ENCODE measurements at regions not wholly inside any gene's neighbourhood (a gene's known extent, or its start where the extent isn't known, plus 50 kb on each side); places are given as distances from the start of the nearest gene placed in this dataset.

GRCh38 chr11:116096272-116096995, 592.2 kb upstream of the CADM1 start:
- DNase-seq = no peak

DNA sequence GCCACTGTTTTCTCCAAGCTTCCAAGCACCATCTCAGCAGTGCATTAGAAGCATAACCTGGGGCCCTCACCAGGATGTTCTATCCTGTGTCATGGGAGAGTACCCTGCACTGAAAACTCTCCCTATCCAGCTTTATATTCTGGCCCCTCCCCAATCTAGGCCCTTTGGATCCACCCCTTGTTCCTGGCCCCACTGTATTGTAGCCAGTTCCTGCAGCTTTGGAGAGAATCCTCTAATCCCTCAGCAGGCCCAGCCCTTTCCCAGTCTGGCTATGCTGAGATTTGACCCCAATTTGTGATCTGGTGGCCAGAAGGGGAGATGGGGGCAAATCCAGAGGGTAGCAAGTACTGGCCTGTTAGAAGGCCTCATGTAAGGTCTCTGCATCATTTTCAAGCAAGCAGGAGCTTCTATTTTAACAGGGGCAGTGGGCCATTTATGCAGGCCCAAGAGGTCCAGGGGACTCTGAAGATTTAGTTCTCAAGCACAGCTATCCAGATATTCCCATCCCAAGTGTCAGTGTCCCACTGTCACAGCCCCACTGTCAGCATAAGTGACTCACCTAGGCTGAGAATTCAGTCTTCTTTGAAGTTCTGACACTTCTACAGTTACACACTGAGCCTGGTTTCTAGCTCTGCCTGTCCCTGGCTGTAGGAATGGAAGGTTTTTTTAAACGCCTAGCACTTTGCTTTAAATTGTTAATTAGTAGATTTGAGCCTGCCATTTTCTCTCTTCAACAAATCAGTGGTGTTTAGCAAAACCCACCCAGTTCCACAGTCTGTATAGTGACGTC, 589.5 kb upstream of the CADM1 start:
- DNase-seq = no peak

DNA sequence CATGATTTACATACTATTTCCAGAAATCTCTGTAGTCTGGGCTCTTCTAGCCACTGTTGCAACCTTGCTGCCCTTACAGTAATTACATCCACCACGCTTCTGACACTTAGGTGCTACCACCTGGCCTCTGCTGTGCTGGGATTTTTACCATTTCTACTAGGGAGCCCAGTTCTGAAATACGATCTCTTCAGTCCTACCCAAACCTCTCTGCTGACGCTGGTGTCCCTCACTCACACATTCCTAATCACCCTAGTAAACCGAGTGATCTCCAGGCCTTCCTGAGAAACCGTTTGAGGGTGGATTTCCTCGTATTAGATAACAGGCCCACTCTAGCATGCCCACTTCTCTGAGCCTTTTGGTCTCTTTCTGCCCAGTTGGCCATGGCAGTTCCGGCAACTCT, 588.9 kb upstream of the CADM1 start:
- no peak for DNase-seq

GRCh38 chr11:116086426-116086825, 582.2 kb upstream of the CADM1 start:
- no peak for DNase-seq

- no peak for DNase-seq
Measured at GRCh38 chr11:116085031-116085635, 580.9 kb upstream of the CADM1 start.

DNA sequence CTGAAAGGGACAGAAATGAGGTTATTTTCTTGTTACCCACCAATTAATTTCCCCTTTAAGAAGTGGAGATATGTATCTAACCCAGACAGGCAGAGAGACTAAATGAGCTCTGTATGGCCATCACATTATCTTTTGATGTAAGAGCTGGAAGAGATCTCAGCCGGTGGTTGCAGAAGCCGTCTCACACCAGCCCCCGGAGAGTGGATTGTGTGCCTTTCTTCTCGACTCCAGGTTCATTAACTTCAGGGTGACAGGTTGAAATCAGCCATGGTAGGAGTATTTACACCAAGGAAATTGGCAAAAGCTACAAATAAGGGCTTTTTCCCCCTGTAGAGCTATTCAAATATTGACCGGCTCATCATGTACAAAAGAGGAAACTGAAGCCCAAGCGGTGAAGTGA, 580.3 kb upstream of the CADM1 start:
- no peak for DNase-seq

DNA sequence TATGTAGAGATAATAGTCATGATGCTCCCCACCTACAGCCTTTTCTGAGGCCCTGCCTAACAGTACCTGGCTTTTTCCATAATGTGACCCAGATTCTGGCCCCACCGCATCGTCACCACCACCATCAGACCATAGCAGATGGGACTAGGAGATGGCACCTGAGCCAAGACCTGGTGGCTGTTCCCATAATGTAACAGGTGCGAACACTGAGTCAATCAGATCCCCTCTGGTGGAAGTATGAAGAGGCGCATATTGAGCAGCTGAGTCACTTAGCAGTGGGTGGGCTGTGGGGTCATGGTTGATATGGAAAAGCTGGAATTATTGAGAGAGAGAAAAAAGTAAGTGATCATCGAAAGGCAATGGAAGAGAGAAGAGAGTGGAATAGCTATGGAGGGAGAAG, 578.0 kb upstream of the CADM1 start:
- no peak for DNase-seq

GRCh38 chr11:116079580-116079979, 575.4 kb upstream of the CADM1 start:
- no peak for DNase-seq

DNA sequence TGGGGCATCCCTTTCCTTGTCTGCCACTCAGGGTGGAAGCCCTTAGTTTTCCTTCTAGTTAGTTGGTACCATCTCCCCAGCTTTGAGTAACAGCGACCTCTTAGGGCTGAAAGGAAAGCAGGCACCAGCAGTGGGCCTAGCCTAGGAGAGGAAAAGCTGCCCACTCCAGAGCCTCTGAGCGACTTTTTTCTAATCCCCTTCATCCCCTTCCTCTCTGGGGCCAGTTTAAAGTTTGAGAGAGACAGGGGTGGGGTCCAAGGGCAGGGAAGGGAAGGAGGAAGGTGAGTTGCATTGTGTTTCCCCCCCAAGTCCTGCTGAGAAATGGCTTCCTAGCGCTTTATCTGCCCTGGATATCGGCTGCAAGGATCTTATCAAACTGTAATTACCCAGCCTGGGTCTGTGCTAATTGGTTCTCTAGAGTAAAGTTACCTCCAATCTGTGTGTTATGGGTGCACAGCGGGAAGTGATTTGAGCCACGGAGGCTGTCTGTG, 573.9 kb upstream of the CADM1 start:
- DNase-seq = no peak

- DNase-seq = no peak
Measured at GRCh38 chr11:116077092-116077491, 572.9 kb upstream of the CADM1 start.

DNA sequence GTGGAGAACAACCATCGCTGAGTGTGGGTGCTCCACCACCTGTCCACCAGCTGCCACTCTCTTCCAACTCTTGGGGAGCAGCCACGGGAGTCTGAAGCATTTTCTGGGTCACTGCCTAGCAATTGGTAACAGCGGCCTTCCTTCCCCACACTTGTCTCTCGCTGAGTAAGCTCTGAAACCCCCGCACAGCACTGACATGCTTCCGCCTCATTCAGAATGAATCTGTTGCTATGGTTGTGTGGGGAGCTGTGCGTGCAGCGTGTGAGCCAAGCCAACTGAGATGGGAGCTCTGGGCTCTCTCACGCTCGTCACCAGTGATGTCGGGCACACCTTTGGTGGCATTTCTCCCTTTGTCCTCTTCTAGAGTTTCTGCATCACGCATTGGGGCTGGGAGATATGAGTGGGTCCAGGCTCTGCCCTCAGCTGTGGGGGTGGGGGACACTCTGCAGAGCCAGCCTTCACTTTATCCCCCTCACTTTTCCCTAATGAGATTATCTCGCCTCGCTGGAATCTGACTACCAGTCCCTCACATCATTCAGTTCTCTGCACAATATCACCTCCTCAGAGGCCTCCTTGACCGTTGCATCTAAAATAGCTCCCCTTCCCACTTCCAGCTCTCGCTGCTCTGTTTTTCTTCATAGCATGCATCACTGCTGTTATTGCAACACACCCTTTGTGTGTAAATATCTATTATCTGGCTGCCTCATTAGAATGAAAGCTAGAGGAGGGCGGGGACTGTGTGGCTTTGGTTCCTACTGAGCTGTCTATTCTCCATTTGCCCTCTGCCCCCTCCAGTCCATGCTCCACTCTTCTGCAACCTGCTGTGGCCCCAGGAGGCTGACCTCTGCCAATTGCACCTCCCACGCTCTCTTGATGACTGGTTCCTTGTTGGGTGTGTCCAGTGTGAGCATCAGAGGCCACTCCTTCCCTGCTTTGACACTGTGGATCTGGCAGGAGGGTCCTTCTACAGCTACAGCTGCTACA, 569.9 kb upstream of the CADM1 start:
- DNase-seq = no peak

DNA sequence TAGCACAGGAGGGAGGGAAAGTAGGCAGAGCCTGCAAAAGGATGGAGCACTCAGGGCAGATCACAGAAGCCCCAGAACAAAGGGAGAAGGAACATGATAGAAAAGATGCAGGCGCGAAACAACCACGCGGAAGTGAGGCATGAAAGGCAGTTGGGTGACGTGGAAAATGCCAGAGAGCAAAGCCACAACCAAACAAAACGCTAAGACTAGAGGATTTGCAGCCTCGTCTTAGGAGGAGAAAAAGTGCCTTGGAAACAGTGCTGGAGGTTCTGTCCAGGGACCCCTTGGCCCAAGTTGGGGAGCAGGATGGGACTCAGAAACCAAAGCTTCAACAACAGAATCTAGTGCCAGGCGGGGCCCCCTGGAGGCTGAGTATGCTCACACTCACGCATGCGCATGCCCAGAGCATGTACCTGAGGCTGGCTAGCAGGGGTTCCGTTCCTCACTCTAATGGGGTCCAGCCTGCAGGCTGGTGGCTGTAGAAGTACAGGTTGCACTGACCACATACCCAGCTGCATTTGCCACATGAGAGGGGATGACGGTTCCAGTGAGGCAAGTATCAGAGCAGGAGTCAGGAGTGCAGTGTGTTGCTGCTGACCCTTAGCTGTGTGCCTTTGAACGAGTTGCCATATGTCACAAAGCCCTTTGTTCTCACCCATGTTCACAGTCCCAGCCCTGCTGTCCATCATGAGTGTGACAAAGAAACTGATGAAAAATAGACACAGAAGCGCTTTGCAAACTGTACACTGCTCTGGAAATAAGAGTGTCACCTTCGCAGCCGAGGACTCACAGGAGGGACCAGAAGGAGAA, 568.6 kb upstream of the CADM1 start:
- DNase-seq = no peak

GRCh38 chr11:116072133-116072532, 567.9 kb upstream of the CADM1 start:
- DNase-seq = no peak

GRCh38 chr11:116071241-116071640, 567.0 kb upstream of the CADM1 start:
- DNase-seq = no peak

DNA sequence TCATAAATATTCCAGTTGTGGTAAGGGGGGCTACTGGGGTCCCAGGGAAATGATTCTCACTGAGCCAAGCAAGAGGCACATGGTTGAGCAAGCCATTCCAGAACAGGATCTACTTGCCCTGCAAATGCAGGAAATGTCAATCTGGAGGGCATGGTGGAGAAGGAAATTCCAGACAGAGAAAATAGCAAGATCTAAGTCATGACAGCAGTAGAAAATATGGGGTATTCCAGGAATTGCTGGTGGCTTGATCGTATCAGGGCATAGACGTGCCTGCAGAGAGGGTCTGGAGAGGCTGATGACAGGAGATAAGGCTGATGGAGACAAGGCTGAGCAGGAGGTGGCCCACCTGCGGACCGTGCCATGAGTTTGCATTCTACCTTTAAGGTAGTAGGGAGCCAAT, 566.3 kb upstream of the CADM1 start:
- no peak for DNase-seq

GRCh38 chr11:116066777-116067176, 562.6 kb upstream of the CADM1 start:
- no peak for DNase-seq

- no peak for DNase-seq
Measured at GRCh38 chr11:116065986-116066385, 561.8 kb upstream of the CADM1 start.

GRCh38 chr11:116065191-116065895, 561.1 kb upstream of the CADM1 start:
- DNase-seq = no peak

GRCh38 chr11:116062490-116063171, 558.4 kb upstream of the CADM1 start:
- no peak for DNase-seq

- DNase-seq = no peak
Measured at GRCh38 chr11:116062129-116062489, 557.9 kb upstream of the CADM1 start.

GRCh38 chr11:116061322-116061721, 557.1 kb upstream of the CADM1 start:
- no peak for DNase-seq

All from stimulated activated CD4-positive, alpha-beta T cell treated with anti-CD3 and anti-CD28 coated beads, Interleukin-1b, Interleukin-23, amount 100 ng/mL, for 48 hours (primary cell).